Renal cortex interstitium (tissue), 11 donors: ENCODE measurements at regions not wholly inside any gene's neighbourhood (a gene's known extent, or its start where the extent isn't known, plus 50 kb on each side); places are given as distances from the start of the nearest gene placed in this dataset.

Experiments used
- DNase-seq, 11 donors: peaks; one replicate each; pipeline ENCODE4 v3.0.0-alpha.2; 2013; ENCODE audit warnings: low read depth in 9 of 11, low spot score in 4 of 11; ENCODE audit errors: extremely low read depth in 1 of 11

GRCh38 chr5:58358501-58359178 is 101.2 kb downstream of the PLK2 start:
- DNase-seq: no peak

GRCh38 chr5:58357799-58358500 is 101.9 kb downstream of the PLK2 start:
- no peak for DNase-seq

GRCh38 chr5:58357121-58357520 is 102.8 kb downstream of the PLK2 start:
- no peak for DNase-seq

- no peak for DNase-seq
These were observed 103.2 kb downstream of the PLK2 start for GRCh38 chr5:58356662-58357061.

- DNase-seq: no peak
These were observed 105.1 kb downstream of the PLK2 start for GRCh38 chr5:58354827-58355226.

GRCh38 chr5:58353992-58354391 is 105.9 kb downstream of the PLK2 start:
- DNase-seq: no peak

GRCh38 chr5:58351190-58351589 is 108.7 kb downstream of the PLK2 start:
- no peak for DNase-seq

- no peak for DNase-seq
These were observed 110.7 kb downstream of the PLK2 start for GRCh38 chr5:58348996-58349728.

- no peak for DNase-seq
These were observed 113.8 kb downstream of the PLK2 start for GRCh38 chr5:58346041-58346440.

GRCh38 chr5:58341476-58341875 is 118.4 kb downstream of the PLK2 start:
- DNase-seq: no peak

- no peak for DNase-seq
These were observed 124.4 kb downstream of the PLK2 start for GRCh38 chr5:58335518-58335917.

GRCh38 chr5:58334035-58334434 is 125.9 kb downstream of the PLK2 start:
- DNase-seq: no peak

GRCh38 chr5:58330781-58331180 is 129.1 kb downstream of the PLK2 start:
- no peak for DNase-seq

- DNase-seq: no peak
These were observed 132.6 kb downstream of the PLK2 start for GRCh38 chr5:58327289-58327688.

GRCh38 chr5:58326022-58326421 is 133.9 kb downstream of the PLK2 start:
- DNase-seq: peak in 2 of 11 donors; percentile 6 to 12

- DNase-seq: no peak
These were observed 137.4 kb downstream of the PLK2 start for GRCh38 chr5:58322453-58322852.

- no peak for DNase-seq
These were observed 141.4 kb downstream of the PLK2 start for GRCh38 chr5:58318468-58318867.

- DNase-seq: no peak
These were observed 142.1 kb downstream of the PLK2 start for GRCh38 chr5:58317808-58318207.

GRCh38 chr5:58317009-58317408 is 142.9 kb downstream of the PLK2 start:
- peak in 5 of 11 donors; percentile 23 to 45 (median 31) for DNase-seq

- no peak for DNase-seq
These were observed 144.1 kb downstream of the PLK2 start for GRCh38 chr5:58315794-58316193.
